GM21360 (cell line): ENCODE measurements at regions not wholly inside any gene's neighbourhood (a gene's known extent, or its start where the extent isn't known, plus 50 kb on each side); places are given as distances from the start of the nearest gene placed in this dataset.
"Not testable (repeated sequence)": the region's sequence is repeated elsewhere in the genome, so short reads cannot be mapped to it uniquely, and the experiment has no call there.

ENCODE experiments used
- ATAC-seq: cut with Tn5 transposase; IDR thresholded peaks from one replicate; pipeline ENCODE4 v1.9.1; 2021; ENCODE audit warnings: mild to moderate bottlenecking, moderate library complexity; ENCODE audit not compliant: unreplicated experiment

- no peak for ATAC-seq
Measured at GRCh38 chr2:196515608-196516007, 123.9 kb upstream of the CCDC150 start.

GRCh38 chr2:196516564-196516963 lies 123.0 kb upstream of the CCDC150 start:
- no peak for ATAC-seq

- ATAC-seq, result no peak
Measured at GRCh38 chr2:196520605-196521004, 118.9 kb upstream of the CCDC150 start.

GRCh38 chr2:196526981-196527725 lies 112.4 kb upstream of the CCDC150 start:
- ATAC-seq, result not testable (repeated sequence)

GRCh38 chr2:196528486-196529223 lies 110.9 kb upstream of the CCDC150 start:
- no peak for ATAC-seq

- peak; percentile 47 for ATAC-seq
Measured at GRCh38 chr2:196530910-196531309, 108.6 kb upstream of the CCDC150 start.

- ATAC-seq, result no peak
Measured at GRCh38 chr2:196533772-196534397, 105.6 kb upstream of the CCDC150 start.

GRCh38 chr2:196534495-196534894 lies 105.0 kb upstream of the CCDC150 start:
- no peak for ATAC-seq

GRCh38 chr2:196535061-196535460 lies 104.5 kb upstream of the CCDC150 start:
- no peak for ATAC-seq

- ATAC-seq, result no peak
Measured at GRCh38 chr2:196535742-196536141, 103.8 kb upstream of the CCDC150 start.

- no peak for ATAC-seq
Measured at GRCh38 chr2:196537311-196537710, 102.2 kb upstream of the CCDC150 start.

- no peak for ATAC-seq
Measured at GRCh38 chr2:196538189-196538588, 101.3 kb upstream of the CCDC150 start.

- ATAC-seq, result no peak
Measured at GRCh38 chr2:196538646-196539045, 100.9 kb upstream of the CCDC150 start.

GRCh38 chr2:196544906-196545433 lies 94.5 kb upstream of the CCDC150 start:
- ATAC-seq, result no peak

GRCh38 chr2:196546151-196546919 lies 93.2 kb upstream of the CCDC150 start:
- ATAC-seq, result no peak

- no peak for ATAC-seq
Measured at GRCh38 chr2:196549052-196549451, 90.5 kb upstream of the CCDC150 start.

GRCh38 chr2:196551014-196551413 lies 88.5 kb upstream of the CCDC150 start:
- no peak for ATAC-seq

GRCh38 chr2:196555161-196555560 lies 84.4 kb upstream of the CCDC150 start:
- no peak for ATAC-seq

GRCh38 chr2:196555726-196556125 lies 83.8 kb upstream of the CCDC150 start:
- no peak for ATAC-seq

- ATAC-seq, result no peak
Measured at GRCh38 chr2:196558497-196558896, 81.0 kb upstream of the CCDC150 start.

- ATAC-seq, result no peak
Measured at GRCh38 chr2:196563876-196564275, 75.6 kb upstream of the CCDC150 start.
